HUES6 (cell line): ENCODE measurements at regions not wholly inside any gene's neighbourhood (a gene's known extent, or its start where the extent isn't known, plus 50 kb on each side); places are given as distances from the start of the nearest gene placed in this dataset.

Experiments
- H3K27ac ChIP-seq: 2 replicates; pipeline ENCODE4 v1.7.0; 2013; ENCODE audit warnings: low read depth, mild to moderate bottlenecking, low read length, inconsistent platforms
- H3K27me3 ChIP-seq: 2 replicates; pipeline ENCODE4 v1.6.1; 2013; ENCODE audit warnings: low read length; ENCODE audit not compliant: control insufficient read depth, insufficient read depth
- H3K36me3 ChIP-seq: 2 replicates; pipeline ENCODE4 v1.6.1; 2013; ENCODE audit warnings: low read length; ENCODE audit not compliant: control insufficient read depth, insufficient read depth
- H3K4me1 ChIP-seq: 2 replicates; pipeline ENCODE4 v1.6.1; 2013; ENCODE audit warnings: low read length; ENCODE audit not compliant: control insufficient read depth, insufficient read depth
- H3K4me3 ChIP-seq: 2 replicates; pipeline ENCODE4 v1.5.1; 2013; ENCODE audit warnings: low read depth, low read length
- H3K9ac ChIP-seq: one replicate; pipeline ENCODE4 v1.6.1; 2013; ENCODE audit warnings: mild to moderate bottlenecking, low read length
- H3K9me3 ChIP-seq: 2 replicates; pipeline ENCODE4 v1.6.1; 2013; ENCODE audit warnings: low read depth, low read length; ENCODE audit not compliant: control insufficient read depth, insufficient read depth

DNA sequence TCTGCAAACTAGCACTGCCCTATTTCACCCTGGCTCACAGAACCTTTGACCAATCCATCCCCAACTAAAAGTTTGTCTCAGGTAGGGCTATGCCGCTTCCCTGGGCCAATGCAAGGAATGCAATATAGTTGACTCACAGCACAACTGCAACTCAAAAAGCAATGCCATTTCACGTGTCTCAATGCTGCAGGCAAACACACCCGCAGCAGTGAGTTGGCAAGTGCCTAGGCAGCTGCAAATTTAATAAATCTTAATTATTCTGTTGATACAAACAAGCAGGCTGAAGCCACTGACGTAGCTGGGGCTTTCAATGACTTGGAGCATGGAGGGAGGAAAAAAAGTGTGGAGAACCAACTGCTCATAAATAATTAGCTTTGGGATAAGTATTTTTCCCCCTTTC, 87.9 kb downstream of the SYNE3 start:
- H3K9me3 ChIP-seq: no peaks in the 10 kb centered on the region
- no peak overlapping the region for H3K27ac ChIP-seq
- H3K36me3 ChIP-seq: no peaks in the 10 kb centered on the region
- peaks cover 4% of the 10 kb centered on the region; the same call in 1 of the 2 replicates for H3K4me1 ChIP-seq
- H3K4me3 ChIP-seq: no peak overlapping the region
- no peak overlapping the region for H3K9ac ChIP-seq
- no peaks in the 10 kb centered on the region for H3K27me3 ChIP-seq

DNA sequence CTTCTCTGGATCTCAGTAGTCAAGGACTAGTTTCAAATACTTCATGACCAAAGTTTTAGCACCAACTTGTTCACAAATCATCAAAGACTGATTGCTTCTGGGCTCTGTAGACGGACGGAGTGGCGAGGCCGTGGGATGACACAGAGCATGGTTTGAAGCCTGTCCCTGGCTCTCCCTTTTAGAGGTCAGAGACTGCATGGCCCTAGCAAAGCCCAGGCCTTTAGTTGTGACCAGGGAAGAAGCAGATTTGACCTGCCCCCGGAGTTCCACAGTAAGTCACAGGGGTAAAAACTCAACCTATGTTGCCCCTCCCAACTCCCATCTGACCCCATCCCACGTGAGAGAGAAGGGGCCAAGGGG, 90.4 kb downstream of the SYNE3 start:
- H3K27me3 ChIP-seq: no peaks in the 10 kb centered on the region
- H3K4me1 ChIP-seq: no peaks in the 10 kb centered on the region; the same call in 1 of the 2 replicates
- H3K27ac ChIP-seq: no peak overlapping the region
- no peak overlapping the region for H3K9ac ChIP-seq
- no peaks in the 10 kb centered on the region for H3K9me3 ChIP-seq
- no peaks in the 10 kb centered on the region for H3K36me3 ChIP-seq
- no peak overlapping the region for H3K4me3 ChIP-seq

DNA sequence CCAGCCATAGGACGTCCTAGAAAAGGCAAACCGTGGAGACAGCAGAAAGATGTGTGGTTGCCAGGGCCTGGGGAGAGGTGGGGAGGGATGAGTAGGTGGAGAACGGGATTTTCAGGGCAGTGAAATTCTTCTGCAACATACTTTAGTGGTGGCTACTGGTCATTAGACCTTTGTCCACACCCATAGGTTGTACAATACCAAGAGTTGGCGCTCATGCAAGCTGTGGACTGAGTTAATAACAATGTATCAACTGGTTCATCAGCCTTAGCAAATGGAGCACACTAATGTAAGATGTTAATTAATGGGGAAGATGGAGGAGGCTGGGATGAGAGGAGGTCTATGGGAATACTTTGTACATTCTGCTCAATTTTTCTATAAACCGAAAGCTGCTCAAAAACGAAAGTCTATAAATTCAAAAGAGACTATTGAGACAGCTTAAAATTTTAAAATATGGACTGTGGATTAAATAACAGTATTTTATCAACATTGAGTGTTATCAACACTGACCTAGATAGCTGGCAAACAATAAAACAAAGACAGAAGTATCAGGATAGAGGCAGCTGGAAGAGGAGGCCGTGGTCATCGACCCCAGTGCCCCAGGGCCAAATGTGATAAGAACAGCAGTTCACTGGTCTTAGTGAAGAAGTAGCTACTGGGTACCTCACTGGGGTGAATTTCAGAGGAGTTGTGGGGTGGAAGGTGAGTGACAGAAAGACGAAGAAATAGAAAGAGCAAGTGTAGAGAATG, 90.9 kb downstream of the SYNE3 start:
- no peaks in the 10 kb centered on the region; the same call in 1 of the 2 replicates for H3K4me1 ChIP-seq
- no peak overlapping the region for H3K27ac ChIP-seq
- H3K9ac ChIP-seq: no peak overlapping the region
- H3K36me3 ChIP-seq: no peaks in the 10 kb centered on the region
- H3K27me3 ChIP-seq: no peaks in the 10 kb centered on the region
- no peak overlapping the region for H3K4me3 ChIP-seq
- H3K9me3 ChIP-seq: no peaks in the 10 kb centered on the region

DNA sequence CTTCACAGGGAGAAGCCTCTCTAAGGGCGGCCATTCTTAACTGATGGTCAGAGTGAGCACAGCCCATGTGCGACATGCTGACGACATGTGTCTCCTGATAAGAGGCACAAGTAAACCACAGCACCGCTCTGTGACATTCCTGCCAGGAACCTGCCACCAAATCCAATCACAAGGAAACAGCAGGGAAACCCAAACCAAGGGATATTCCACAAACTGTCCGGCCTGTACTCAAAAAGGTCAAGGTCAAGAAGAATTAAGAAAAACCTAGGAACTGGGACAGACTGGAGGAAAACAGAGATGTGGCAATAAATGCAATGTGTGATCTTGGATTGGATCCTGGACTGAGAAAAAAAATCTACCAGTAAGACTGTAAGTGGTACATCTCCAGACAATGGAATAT, 91.9 kb downstream of the SYNE3 start:
- H3K4me3 ChIP-seq: no peak overlapping the region
- no peak overlapping the region for H3K9ac ChIP-seq
- no peaks in the 10 kb centered on the region for H3K9me3 ChIP-seq
- no peak overlapping the region for H3K27ac ChIP-seq
- H3K27me3 ChIP-seq: no peaks in the 10 kb centered on the region
- no peaks in the 10 kb centered on the region; the same call in 1 of the 2 replicates for H3K4me1 ChIP-seq
- no peaks in the 10 kb centered on the region for H3K36me3 ChIP-seq

DNA sequence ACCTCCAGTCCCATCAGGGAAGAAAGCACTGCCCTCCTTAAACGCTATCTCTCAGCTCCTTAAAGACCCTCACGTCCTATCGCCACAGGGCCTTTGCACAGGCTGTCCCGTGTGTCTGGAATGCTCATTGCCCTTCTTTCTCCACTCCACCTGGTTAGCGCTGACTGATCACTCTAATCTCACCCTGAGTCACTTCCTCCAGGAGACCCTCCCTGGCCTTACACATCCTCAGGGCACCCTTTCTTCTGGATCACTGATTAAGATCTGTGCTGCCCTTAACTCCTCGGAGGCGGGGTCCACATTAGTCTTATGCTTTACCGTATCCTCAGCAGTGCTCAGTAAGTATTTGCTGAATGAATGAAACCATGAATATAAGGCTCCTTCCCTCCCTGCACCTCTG, 94.7 kb downstream of the SYNE3 start:
- H3K4me3 ChIP-seq: no peak overlapping the region
- no peaks in the 10 kb centered on the region for H3K4me1 ChIP-seq
- no peak overlapping the region for H3K9ac ChIP-seq
- H3K27ac ChIP-seq: no peak overlapping the region
- H3K9me3 ChIP-seq: no peaks in the 10 kb centered on the region
- no peaks in the 10 kb centered on the region for H3K27me3 ChIP-seq
- no peaks in the 10 kb centered on the region for H3K36me3 ChIP-seq

DNA sequence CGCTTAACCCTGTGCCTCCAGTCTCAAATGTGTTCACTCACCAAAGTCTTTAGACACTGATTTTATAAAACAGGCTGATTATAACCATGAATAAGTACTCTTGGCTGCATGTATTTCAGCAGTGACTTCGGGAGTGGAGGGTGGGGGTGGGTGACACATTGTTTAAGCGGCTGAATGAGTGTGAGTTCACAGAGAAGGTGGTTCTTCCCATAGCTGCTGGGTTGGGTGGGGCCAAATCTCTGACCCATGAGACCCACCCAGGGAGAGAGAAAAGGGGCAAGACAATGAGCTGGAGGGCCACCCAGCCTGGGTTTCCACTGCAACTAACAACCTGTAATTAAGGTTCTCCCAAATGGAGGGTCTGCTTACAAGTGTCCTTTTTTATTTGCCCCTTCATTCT, 96.4 kb downstream of the SYNE3 start:
- H3K4me1 ChIP-seq: no peaks in the 10 kb centered on the region
- no peak overlapping the region for H3K9ac ChIP-seq
- H3K27ac ChIP-seq: no peak overlapping the region
- H3K4me3 ChIP-seq: no peak overlapping the region
- no peaks in the 10 kb centered on the region for H3K9me3 ChIP-seq
- H3K36me3 ChIP-seq: no peaks in the 10 kb centered on the region
- no peaks in the 10 kb centered on the region for H3K27me3 ChIP-seq

DNA sequence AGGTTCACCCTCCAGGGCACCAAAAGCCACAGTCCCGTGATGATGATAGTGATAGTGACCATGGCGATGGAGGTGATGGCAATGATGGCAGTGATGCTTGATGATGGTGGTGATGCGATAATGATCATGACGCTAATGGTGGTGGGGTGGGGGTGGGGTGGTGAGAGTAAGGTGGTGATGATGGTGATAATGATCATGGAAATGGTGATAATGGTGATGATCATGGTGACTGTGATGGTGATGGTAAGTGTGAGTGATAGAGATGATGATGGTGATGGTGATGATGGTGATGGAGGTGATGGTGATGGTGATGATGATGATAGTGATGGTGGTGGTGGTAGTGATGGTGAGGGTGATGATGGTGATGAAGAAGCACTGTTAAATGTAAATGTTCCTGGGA, 96.9 kb downstream of the SYNE3 start:
- Histone ChIP-seq H3K4me1 (no peaks in the 10 kb centered on the region), H3K4me3 (no peak overlapping the region), H3K27me3 (no peaks in the 10 kb centered on the region), H3K9ac (no peak overlapping the region), H3K27ac (no peak overlapping the region), H3K36me3 (no peaks in the 10 kb centered on the region), H3K9me3 (no peaks in the 10 kb centered on the region)

DNA sequence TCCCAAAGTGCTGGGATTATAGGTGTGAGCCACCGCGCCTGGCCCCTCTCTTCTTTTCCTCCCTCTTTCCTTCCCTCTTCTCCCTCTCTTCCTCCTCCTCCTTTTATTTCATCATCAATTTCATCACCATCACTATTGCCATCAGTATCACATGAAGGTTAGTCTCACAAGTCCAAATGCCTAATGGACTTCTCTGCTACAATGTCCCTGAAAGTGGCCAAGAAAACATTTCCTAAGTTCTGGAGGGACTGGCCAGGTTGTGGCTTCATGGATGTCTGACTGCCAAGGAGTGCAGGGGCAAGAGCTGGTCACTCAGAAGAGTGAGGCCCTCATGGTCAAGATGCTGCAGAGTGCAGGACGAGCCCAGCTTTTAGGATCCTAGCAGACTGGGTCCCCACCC, 97.6 kb downstream of the SYNE3 start:
- H3K9me3 ChIP-seq: no peaks in the 10 kb centered on the region
- H3K4me1 ChIP-seq: peaks cover under 1% of the 10 kb centered on the region; the same call in 1 of the 2 replicates
- H3K4me3 ChIP-seq: no peak overlapping the region
- H3K27me3 ChIP-seq: no peaks in the 10 kb centered on the region
- H3K9ac ChIP-seq: no peak overlapping the region
- H3K36me3 ChIP-seq: no peaks in the 10 kb centered on the region
- H3K27ac ChIP-seq: no peak overlapping the region

DNA sequence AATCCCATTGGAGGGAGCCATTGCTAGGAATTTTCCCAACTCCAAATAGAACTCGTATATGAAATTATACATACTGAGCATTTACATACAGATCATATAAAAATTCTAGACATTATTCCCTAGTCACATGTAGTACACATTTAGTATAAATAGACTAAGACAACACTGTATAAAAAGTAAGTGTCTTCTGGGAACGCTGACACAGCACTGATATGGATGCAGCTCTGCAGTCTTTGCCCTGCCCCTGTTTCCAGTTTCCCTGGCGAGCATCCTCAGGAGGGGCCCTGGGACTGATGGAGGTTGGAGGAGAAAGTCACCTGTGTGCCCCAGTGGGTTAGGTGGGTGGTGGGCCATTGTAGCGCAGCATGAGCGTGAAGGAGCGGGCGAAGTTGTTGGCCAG, 97.8 kb upstream of the CLMN start:
- Histone ChIP-seq H3K4me1 (peaks cover 4% of the 10 kb centered on the region; the same call in 1 of the 2 replicates), H3K4me3 (no peak overlapping the region), H3K27me3 (no peaks in the 10 kb centered on the region), H3K9me3 (no peaks in the 10 kb centered on the region), H3K36me3 (no peaks in the 10 kb centered on the region), H3K27ac (no peak overlapping the region), H3K9ac (no peak overlapping the region)

DNA sequence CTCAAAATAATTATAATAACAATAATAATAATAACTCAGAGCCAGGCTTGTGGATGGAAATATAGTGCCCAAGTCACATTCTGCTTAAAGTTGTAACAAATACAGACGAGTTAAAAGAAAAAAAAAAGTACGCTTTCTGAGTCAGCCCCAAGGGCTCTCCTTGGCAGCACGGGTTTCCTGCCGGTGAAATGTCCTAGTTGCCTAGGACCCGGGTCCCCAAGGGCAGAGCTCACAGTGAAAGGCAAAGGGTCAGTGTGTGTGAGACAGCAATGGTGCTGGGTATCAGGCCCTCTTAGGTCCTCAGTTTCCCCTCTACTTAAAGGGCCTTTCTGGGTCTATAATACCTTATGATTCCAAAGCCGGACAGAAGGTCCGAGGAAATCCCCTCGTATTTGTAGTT, 96.3 kb upstream of the CLMN start:
- Histone ChIP-seq H3K9me3 (no peaks in the 10 kb centered on the region), H3K36me3 (no peaks in the 10 kb centered on the region), H3K4me3 (no peak overlapping the region), H3K27me3 (no peaks in the 10 kb centered on the region), H3K9ac (no peak overlapping the region), H3K4me1 (peaks cover 4% of the 10 kb centered on the region; the same call in 1 of the 2 replicates), H3K27ac (no peak overlapping the region)

DNA sequence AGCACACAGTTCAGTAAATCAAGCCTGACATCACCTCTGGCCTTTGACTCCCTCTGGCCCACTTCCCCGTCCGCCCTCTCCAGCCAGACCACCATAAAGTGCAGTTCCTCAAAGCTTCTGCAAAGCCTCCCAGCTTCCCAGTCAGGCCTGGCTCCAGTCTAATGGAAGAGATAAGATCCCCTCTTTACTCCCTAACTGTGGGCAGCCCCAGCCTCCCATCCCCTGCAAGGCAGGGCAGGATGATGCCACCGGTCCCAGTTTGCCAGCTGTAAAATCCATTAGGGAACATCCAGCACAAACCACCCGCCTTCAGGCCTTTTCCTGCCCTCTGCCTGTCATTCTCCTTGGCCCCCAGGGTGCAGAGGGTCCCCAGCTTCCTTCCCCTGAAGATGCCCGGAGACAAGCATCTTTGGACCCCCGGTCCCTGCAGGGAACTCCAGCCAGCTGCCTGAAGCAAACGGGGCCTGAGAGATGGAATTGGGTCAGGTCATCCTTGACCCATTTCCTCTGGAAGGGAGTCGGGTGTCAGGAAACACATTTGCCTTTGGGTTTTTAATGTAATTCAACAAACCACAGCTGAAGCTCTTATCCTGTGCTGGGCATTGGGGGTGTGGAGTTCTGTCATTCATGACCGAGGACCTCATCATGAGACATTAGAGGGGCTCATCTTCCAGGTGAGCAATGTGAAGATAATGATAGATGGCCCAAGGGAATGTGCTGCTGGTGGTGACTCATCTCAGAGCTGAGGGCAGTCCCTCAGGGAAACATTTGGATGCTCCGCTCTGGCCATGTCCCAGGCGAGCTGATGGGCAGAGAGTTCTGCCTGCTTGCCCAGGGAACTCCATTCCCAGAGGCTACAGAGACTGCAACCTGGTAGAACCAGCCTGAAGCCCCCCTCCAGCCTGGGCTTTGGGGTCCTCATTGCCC, 93.8 kb upstream of the CLMN start:
- Histone ChIP-seq H3K9me3 (no peaks in the 10 kb centered on the region), H3K36me3 (no peaks in the 10 kb centered on the region), H3K27me3 (no peaks in the 10 kb centered on the region), H3K4me3 (no peak overlapping the region), H3K4me1 (peaks cover 4% of the 10 kb centered on the region; the same call in 1 of the 2 replicates), H3K9ac (no peak overlapping the region), H3K27ac (no peak overlapping the region)
